ENCODE measurements at regions not wholly inside any gene's neighbourhood (a gene's known extent, or its start where the extent isn't known, plus 50 kb on each side); places are given as distances from the start of the nearest gene placed in this dataset.

- no peak for TF ChIP-seq CTCF (IDR thresholded peaks at IDR 0.05)
- TF ChIP-seq EP300 (IDR thresholded peaks at IDR 0.05; ENCODE audit: low read depth) = no peak
Measured at GRCh38 chr2:53235836-53236582, 531.6 kb upstream of the CHAC2 start.

Data from transverse colon (tissue), 3 donors.